Liver (tissue), 3 donors: ENCODE measurements at regions not wholly inside any gene's neighbourhood (a gene's known extent, or its start where the extent isn't known, plus 50 kb on each side); places are given as distances from the start of the nearest gene placed in this dataset.

Source experiments
- ATF3 ChIP-seq: IDR thresholded peaks from 2 replicates; pipeline ENCODE4 v1.6.1; 2016; ENCODE audit warnings: antibody characterized with exemption
- CTCF ChIP-seq: fragments of 150-350 bp; IDR thresholded peaks from 2 replicates; pipeline ENCODE4 v1.5.1; 2017; ENCODE audit warnings: improper control_type of control experiment, low read depth, low read length; ENCODE audit not compliant: missing input control
- FOXA1 ChIP-seq: IDR thresholded peaks from 2 replicates; pipeline ENCODE4 v1.6.1; 2016; ENCODE audit warnings: antibody characterized with exemption
- GABPA ChIP-seq, 2 donors: IDR thresholded peaks in 1 of 2; conservative IDR thresholded peaks in 1 of 2; 2 replicates each; pipeline ENCODE4 v1.6.1; 2016; ENCODE audit warnings: antibody characterized with exemption in 2 of 2, mild to moderate bottlenecking in 1 of 2, moderate library complexity in 1 of 2
- HNF4A ChIP-seq, 2 donors: conservative IDR thresholded peaks; 2 replicates each; pipeline ENCODE4 v1.6.1; 2016; ENCODE audit warnings: antibody characterized with exemption in 2 of 2, mild to moderate bottlenecking in 2 of 2
- JUND ChIP-seq, 2 donors: IDR thresholded peaks; 2 replicates each; pipeline ENCODE4 v1.6.1; 2016; ENCODE audit warnings: antibody characterized with exemption in 2 of 2
- NR2F2 ChIP-seq: IDR thresholded peaks from 2 replicates; pipeline ENCODE4 v1.6.1; 2016; ENCODE audit warnings: antibody characterized with exemption
- REST ChIP-seq: IDR thresholded peaks from 2 replicates; pipeline ENCODE4 v1.6.1; 2016; ENCODE audit warnings: antibody characterized with exemption, mild to moderate bottlenecking
- RXRA ChIP-seq, 2 donors: IDR thresholded peaks; 2 replicates each; pipeline ENCODE4 v1.6.1; 2017 to 2018; ENCODE audit warnings: antibody characterized with exemption in 2 of 2, mild to moderate bottlenecking in 1 of 2
- SP1 ChIP-seq: IDR thresholded peaks from 2 replicates; pipeline ENCODE4 v1.6.1; 2018; ENCODE audit warnings: antibody characterized with exemption, mild to moderate bottlenecking
- ZBTB33 ChIP-seq: IDR thresholded peaks from 2 replicates; pipeline ENCODE4 v1.6.1; 2016; ENCODE audit warnings: antibody characterized with exemption
- TF ChIP-seq, protein P1 (sequence below): IDR thresholded peaks from 2 replicates; pipeline ENCODE4 v1.6.1; 2016; ENCODE audit warnings: antibody characterized with exemption
- donor health status: healthy.
- donor health status: healthy.

GRCh38 chr2:193581807-193582206, 1387.1 kb upstream of the TMEFF2 start:
- TF ChIP-seq FOXA1 (no peak), CTCF (no peak), SP1 (no peak), REST (no peak), ZBTB33 (no peak), JUND (IDR thresholded peaks at IDR 0.05) (no peak), HNF4A (conservative IDR thresholded peaks at IDR 0.05) (peak in 1 of 2 donors; percentile 6), NR2F2 (no peak), RXRA (IDR thresholded peaks at IDR 0.05) (no peak), GABPA (IDR thresholded peaks at IDR 0.05 in 1 of 2, conservative IDR thresholded peaks at IDR 0.05 in 1 of 2) (no peak), ATF3 (no peak)
- TF ChIP-seq, protein P1, sequence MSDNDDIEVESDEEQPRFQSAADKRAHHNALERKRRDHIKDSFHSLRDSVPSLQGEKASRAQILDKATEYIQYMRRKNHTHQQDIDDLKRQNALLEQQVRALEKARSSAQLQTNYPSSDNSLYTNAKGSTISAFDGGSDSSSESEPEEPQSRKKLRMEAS, result no peak
